Activated B cell treated with CpG ODN at 0.5 μM for 24 hours (primary cell): ENCODE measurements at regions not wholly inside any gene's neighbourhood (a gene's known extent, or its start where the extent isn't known, plus 50 kb on each side); places are given as distances from the start of the nearest gene placed in this dataset.

ENCODE experiments used
- ATAC-seq: fragments of 200-7000 bp; cut with Tn5 transposase; one replicate; pipeline ENCODE4 v1.10.0; 2021; ENCODE audit warnings: low read depth, mild to moderate bottlenecking, moderate library complexity
- CTCF ChIA-PET: fragments of 350-600 bp; sonication (Branson Sonifier 250); formaldehyde crosslinking; loops from one replicate; lab custom pipeline; 2021; ENCODE audit warnings: antibody characterized with exemption; lab: Charles Lee
- POLR2A ChIA-PET: fragments of 350-600 bp; sonication (Branson Sonifier 250); formaldehyde crosslinking; loops from one replicate; lab custom pipeline; 2021; ENCODE audit warnings: antibody characterized with exemption; lab: Charles Lee
- DNase-seq: peaks from one replicate; pipeline ENCODE4 v3.0.0; 2022
- H3K27ac Mint-ChIP-seq: one replicate; pipeline ENCODE4 v1.8.0; 2020; ENCODE audit warnings: mixed read lengths
- H3K27me3 Mint-ChIP-seq: one replicate; pipeline ENCODE4 v1.8.0; 2021; ENCODE audit warnings: mixed read lengths
- H3K36me3 Mint-ChIP-seq: one replicate; pipeline ENCODE4 v1.8.0; 2021; ENCODE audit warnings: low read depth, mixed read lengths
- H3K4me1 Mint-ChIP-seq: one replicate; pipeline ENCODE4 v1.8.0; 2021; ENCODE audit warnings: mixed read lengths
- H3K4me3 Mint-ChIP-seq: one replicate; pipeline ENCODE4 v1.8.0; 2020; ENCODE audit warnings: mild to moderate bottlenecking, mixed read lengths
- H3K9me3 Mint-ChIP-seq: one replicate; pipeline ENCODE4 v1.8.0; 2020; ENCODE audit warnings: mixed read lengths
- CTCF ChIP-seq: fragments of 200-600 bp; IDR thresholded peaks from one replicate; pipeline ENCODE4 v1.8.0; 2022; ENCODE audit warnings: antibody characterized with exemption, mild to moderate bottlenecking
- intact Hi-C: fragments of 100-400 bp; cut with micrococcal nuclease; formaldehyde crosslinking; loops from one replicate; pipeline ENCODE4 v1.15.1; 2024

GRCh38 chr21:16073586-16073985 is 343.8 kb downstream of the USP25 start:
- H3K4me1 Mint-ChIP-seq = no peaks in the 10 kb centered on the region
- ChIA-PET CTCF (no interaction called here), POLR2A (no interaction called here)
- H3K4me3 Mint-ChIP-seq = no peak overlapping the region
- H3K9me3 Mint-ChIP-seq = peaks cover 2% of the 10 kb centered on the region
- TF ChIP-seq CTCF = no peak
- intact Hi-C loops = no loop called here
- H3K27me3 Mint-ChIP-seq = no peaks in the 10 kb centered on the region
- no peak overlapping the region for H3K27ac Mint-ChIP-seq
- ATAC-seq (no peak), DNase-seq (no peak)
- no peaks in the 10 kb centered on the region for H3K36me3 Mint-ChIP-seq

- H3K9me3 Mint-ChIP-seq = peaks cover 2% of the 10 kb centered on the region
- H3K36me3 Mint-ChIP-seq = no peaks in the 10 kb centered on the region
- no peak for TF ChIP-seq CTCF
- H3K4me3 Mint-ChIP-seq = no peak overlapping the region
- no peak overlapping the region for H3K27ac Mint-ChIP-seq
- intact Hi-C loops = no loop called here
- no peaks in the 10 kb centered on the region for H3K27me3 Mint-ChIP-seq
- POLR2A ChIA-PET = no interaction called here
- no peaks in the 10 kb centered on the region for H3K4me1 Mint-ChIP-seq
- CTCF ChIA-PET = no interaction called here
- ATAC-seq (no peak), DNase-seq (no peak)
These were observed 345.2 kb downstream of the USP25 start for GRCh38 chr21:16074950-16075489.

GRCh38 chr21:16075649-16076282 is 346.0 kb downstream of the USP25 start:
- Mint-ChIP-seq H3K36me3 (no peaks in the 10 kb centered on the region), H3K4me3 (no peak overlapping the region), H3K9me3 (no peaks in the 10 kb centered on the region), H3K4me1 (no peaks in the 10 kb centered on the region), H3K27me3 (no peaks in the 10 kb centered on the region), H3K27ac (no peak overlapping the region)
- no peak for DNase-seq
- no peak for TF ChIP-seq CTCF
- intact Hi-C loops = no loop called here
- ChIA-PET CTCF (no interaction called here), POLR2A (no interaction called here)
- ATAC-seq = no peak

GRCh38 chr21:16076465-16076864 is 346.7 kb downstream of the USP25 start:
- H3K9me3 Mint-ChIP-seq = no peaks in the 10 kb centered on the region
- ChIA-PET CTCF (no interaction called here), POLR2A (no interaction called here)
- no peaks in the 10 kb centered on the region for H3K4me1 Mint-ChIP-seq
- TF ChIP-seq CTCF = no peak
- DNase-seq (no peak), ATAC-seq (no peak)
- H3K4me3 Mint-ChIP-seq = no peak overlapping the region
- intact Hi-C loops = no loop called here
- no peaks in the 10 kb centered on the region for H3K36me3 Mint-ChIP-seq
- no peak overlapping the region for H3K27ac Mint-ChIP-seq
- no peaks in the 10 kb centered on the region for H3K27me3 Mint-ChIP-seq

GRCh38 chr21:16078382-16078781 is 348.6 kb downstream of the USP25 start:
- Mint-ChIP-seq H3K27ac (no peak overlapping the region), H3K27me3 (no peaks in the 10 kb centered on the region), H3K4me1 (no peaks in the 10 kb centered on the region), H3K4me3 (no peak overlapping the region), H3K36me3 (no peaks in the 10 kb centered on the region), H3K9me3 (no peaks in the 10 kb centered on the region)
- DNase-seq (no peak), ATAC-seq (no peak)
- ChIA-PET CTCF (no interaction called here), POLR2A (no interaction called here)
- intact Hi-C loops = no loop called here
- no peak for TF ChIP-seq CTCF
